HG03159 (cell line): ENCODE measurements at regions not wholly inside any gene's neighbourhood (a gene's known extent, or its start where the extent isn't known, plus 50 kb on each side); places are given as distances from the start of the nearest gene placed in this dataset.
"Not testable (repeated sequence)": the region's sequence is repeated elsewhere in the genome, so short reads cannot be mapped to it uniquely, and the experiment has no call there.

Experiments used
- ATAC-seq: cut with Tn5 transposase; IDR thresholded peaks from one replicate; pipeline ENCODE4 v1.9.1; 2021; ENCODE audit warnings: mild to moderate bottlenecking, moderate library complexity; ENCODE audit not compliant: unreplicated experiment

GRCh38 chr12:42932936-42933335, 343.4 kb upstream of the PRICKLE1 start:
- no peak for ATAC-seq

- no peak for ATAC-seq
Observed at GRCh38 chr12:42926232-42926631, 336.7 kb upstream of the PRICKLE1 start.

GRCh38 chr12:42924482-42924881, 334.9 kb upstream of the PRICKLE1 start:
- no peak for ATAC-seq

GRCh38 chr12:42923583-42923982, 334.0 kb upstream of the PRICKLE1 start:
- ATAC-seq, result no peak

GRCh38 chr12:42923156-42923555, 333.6 kb upstream of the PRICKLE1 start:
- no peak for ATAC-seq

- ATAC-seq, result no peak
Observed at GRCh38 chr12:42922505-42922850, 332.9 kb upstream of the PRICKLE1 start.

GRCh38 chr12:42921741-42922504, 332.4 kb upstream of the PRICKLE1 start:
- no peak for ATAC-seq

GRCh38 chr12:42919691-42920090, 330.1 kb upstream of the PRICKLE1 start:
- ATAC-seq, result no peak

- no peak for ATAC-seq
Observed at GRCh38 chr12:42918443-42918842, 328.9 kb upstream of the PRICKLE1 start.

- ATAC-seq, result no peak
Observed at GRCh38 chr12:42916143-42916542, 326.6 kb upstream of the PRICKLE1 start.

- ATAC-seq, result no peak
Observed at GRCh38 chr12:42915426-42915825, 325.9 kb upstream of the PRICKLE1 start.

- no peak for ATAC-seq
Observed at GRCh38 chr12:42912367-42912766, 322.8 kb upstream of the PRICKLE1 start.

- ATAC-seq, result no peak
Observed at GRCh38 chr12:42910656-42911055, 321.1 kb upstream of the PRICKLE1 start.

GRCh38 chr12:42908712-42909111, 319.2 kb upstream of the PRICKLE1 start:
- no peak for ATAC-seq

GRCh38 chr12:42906801-42907200, 317.3 kb upstream of the PRICKLE1 start:
- not testable (repeated sequence) for ATAC-seq

- no peak for ATAC-seq
Observed at GRCh38 chr12:42905419-42905705, 315.8 kb upstream of the PRICKLE1 start.

- ATAC-seq, result no peak
Observed at GRCh38 chr12:42904683-42905418, 315.3 kb upstream of the PRICKLE1 start.

- ATAC-seq, result no peak
Observed at GRCh38 chr12:42903736-42904135, 314.2 kb upstream of the PRICKLE1 start.

- no peak for ATAC-seq
Observed at GRCh38 chr12:42902001-42902400, 312.5 kb upstream of the PRICKLE1 start.

GRCh38 chr12:42893803-42894202, 304.3 kb upstream of the PRICKLE1 start:
- no peak for ATAC-seq

GRCh38 chr12:42892702-42893551, 303.4 kb upstream of the PRICKLE1 start:
- no peak for ATAC-seq

- ATAC-seq, result no peak
Observed at GRCh38 chr12:42887657-42888056, 298.1 kb upstream of the PRICKLE1 start.
